Activated CD4-positive, alpha-beta T cell treated with anti-CD3 and anti-CD28 coated beads, Interleukin-10, Interleukin-2, amounts not matched to agents 100 ng/mL and 50 ng/mL, durations not matched to agents 16 hours and 8 hours (primary cell): ENCODE measurements at regions not wholly inside any gene's neighbourhood (a gene's known extent, or its start where the extent isn't known, plus 50 kb on each side); places are given as distances from the start of the nearest gene placed in this dataset.

Experiments used
- DNase-seq: peaks from one replicate; pipeline ENCODE4 v3.0.0-alpha.2; 2020

DNA sequence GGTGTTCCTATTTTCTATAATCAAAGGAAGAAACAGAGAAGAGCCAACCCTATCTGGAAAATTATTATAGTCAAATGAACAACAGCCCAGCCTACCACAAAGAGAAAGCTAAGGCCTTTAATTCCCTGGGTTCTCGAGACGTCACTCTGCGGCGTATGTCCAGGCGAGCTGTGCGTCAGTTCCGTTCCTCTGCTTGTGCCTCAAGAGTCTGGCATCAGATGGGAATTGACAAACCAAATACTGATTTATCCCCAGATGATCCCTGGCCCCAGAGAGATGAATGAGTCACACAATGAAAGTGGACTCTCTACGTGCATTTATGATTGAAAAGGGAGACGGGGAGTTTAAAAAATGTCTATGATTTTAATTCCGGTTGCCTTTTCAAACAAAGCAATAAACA lies 151.6 kb upstream of the PDE10A start:
- DNase-seq, result no peak

- no peak for DNase-seq
Observed at GRCh38 chr6:165811512-165811911, 148.5 kb upstream of the PDE10A start.

GRCh38 chr6:165808021-165808420 lies 145.0 kb upstream of the PDE10A start:
- no peak for DNase-seq

DNA sequence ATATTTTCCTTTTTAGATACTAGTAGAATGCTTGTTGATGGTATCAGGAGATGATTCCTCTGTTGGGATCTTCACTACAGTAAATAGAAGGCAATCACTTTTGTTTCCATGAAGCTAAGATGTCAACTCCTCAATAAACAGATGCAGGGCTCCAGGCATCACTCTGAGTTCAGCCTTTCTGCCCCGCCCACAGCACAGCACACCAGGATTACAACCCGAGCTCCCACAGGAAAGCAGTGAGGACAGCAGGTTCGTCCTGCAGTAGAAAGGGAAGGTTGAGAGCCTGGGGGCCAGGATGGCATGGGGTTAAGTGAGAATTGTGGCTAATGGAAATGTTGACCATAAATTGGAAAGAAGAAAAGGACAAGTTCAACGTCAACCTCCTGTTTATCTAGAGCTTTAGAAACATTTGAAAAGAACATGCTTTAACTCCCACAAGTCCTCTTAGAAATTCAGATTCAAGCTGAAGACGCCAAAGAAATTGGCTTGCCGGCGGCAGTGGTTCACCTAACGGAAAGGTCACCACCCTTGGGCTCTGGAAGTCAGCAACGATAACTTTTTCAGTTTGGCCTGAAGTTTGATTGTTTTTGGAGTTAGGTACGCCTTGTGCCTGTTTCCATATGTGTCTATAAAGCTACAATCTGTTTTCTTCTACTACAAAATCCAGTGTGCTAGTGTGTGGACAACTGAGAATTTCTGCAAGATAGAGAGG lies 144.4 kb upstream of the PDE10A start:
- DNase-seq, result no peak

- DNase-seq, result no peak
Observed at GRCh38 chr6:165806126-165806810, 143.2 kb upstream of the PDE10A start.

- DNase-seq, result no peak
Observed at GRCh38 chr6:165805636-165806035, 142.6 kb upstream of the PDE10A start.

DNA sequence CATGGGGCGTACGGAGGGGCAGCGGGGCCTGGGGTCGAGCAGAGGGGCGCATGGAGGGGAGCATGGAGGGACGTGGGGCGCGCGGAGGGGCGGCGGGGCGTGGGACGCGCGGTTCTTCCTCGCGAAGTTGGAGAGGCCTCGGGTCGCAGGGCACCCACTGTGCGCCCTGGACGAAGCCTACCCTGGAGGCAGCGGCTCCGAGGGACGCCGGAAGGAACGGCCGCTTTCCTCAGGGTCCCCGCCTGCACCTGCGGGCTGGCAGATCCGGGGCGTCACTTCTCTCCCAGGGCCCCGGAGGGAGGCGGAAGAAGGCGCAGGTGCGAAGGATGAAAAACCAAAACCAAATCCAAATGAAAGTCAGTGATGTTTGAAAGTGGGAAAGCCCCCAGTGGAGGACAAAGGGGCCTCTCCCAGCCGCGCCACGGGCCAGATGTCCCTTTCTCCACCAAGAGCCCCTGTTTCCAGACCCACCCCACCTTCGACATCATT lies 142.1 kb upstream of the PDE10A start:
- DNase-seq, result no peak

DNA sequence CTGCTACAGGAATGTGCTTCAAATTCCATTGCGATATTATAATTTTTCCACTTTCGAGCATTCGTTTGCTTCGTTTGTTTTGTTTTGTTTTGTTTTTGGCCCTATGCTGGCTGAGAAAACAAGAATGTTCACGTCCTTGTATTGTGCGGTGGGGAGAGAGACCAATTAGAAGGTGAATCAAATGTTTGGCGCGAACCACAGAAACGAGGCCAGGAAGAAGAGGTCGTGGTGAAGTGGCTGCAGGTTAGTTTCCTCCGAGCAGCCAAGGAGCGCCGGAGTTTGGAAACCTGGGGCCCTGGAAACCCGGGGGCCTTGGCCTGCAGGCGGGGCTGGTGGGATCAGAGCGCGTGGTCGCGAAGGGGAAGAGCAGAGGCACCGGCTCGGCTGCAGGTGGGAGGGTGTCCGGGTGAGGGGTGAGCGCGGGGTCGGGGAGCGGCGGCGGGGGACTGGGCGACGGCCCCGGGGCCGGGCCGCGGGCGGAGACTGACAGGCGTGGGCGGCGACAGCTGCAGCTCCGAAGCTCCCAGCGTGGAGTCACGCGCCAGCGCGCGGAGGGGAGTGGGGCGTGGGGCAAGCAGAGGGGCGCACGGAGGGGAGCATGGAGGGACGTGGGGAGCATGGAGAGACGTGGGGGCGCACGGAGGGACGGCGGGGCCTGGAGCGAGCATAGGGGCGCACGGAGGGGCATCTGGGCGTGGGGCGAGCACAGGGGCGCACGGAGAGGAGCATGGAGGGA lies 141.5 kb upstream of the PDE10A start:
- no peak for DNase-seq

- DNase-seq, result no peak
Observed at GRCh38 chr6:165800337-165800736, 137.3 kb upstream of the PDE10A start.

- DNase-seq, result no peak
Observed at GRCh38 chr6:165799391-165800153, 136.5 kb upstream of the PDE10A start.

DNA sequence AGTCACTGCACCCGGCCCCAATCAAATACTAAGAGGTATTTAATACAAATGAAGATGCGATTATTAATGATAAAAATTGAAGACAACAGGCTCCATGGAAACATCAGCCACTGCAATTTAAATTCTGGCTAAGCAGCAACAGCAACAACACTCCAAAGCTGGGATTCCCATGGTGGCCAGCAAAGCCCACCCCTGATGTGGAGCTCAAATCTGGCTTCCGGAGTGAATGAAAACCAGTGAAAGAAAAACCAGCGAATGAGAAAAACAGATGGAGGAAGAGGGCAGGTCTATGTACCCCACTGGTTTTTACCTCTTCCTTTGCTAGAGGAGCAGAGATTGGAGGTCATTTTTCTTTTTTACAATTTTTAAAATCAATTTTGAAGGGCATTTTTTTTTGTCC lies 135.9 kb upstream of the PDE10A start:
- no peak for DNase-seq

DNA sequence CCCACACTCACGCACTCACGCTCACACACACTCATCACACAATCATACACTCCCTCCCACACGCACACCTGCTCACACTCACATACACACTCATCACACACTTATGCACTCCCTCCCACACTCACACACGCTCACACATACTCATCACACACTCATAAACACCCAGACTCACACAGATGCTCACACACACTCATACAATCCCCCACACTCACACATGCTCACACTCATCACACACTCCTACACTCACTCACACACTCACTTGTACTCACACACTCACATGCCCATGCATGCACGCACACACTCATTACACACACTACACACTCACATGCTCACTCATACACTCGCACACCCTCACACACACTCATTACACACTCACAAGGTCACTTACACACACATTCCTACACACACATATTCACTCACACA lies 131.1 kb upstream of the PDE10A start:
- no peak for DNase-seq

GRCh38 chr6:165793287-165793825 lies 130.3 kb upstream of the PDE10A start:
- no peak for DNase-seq

DNA sequence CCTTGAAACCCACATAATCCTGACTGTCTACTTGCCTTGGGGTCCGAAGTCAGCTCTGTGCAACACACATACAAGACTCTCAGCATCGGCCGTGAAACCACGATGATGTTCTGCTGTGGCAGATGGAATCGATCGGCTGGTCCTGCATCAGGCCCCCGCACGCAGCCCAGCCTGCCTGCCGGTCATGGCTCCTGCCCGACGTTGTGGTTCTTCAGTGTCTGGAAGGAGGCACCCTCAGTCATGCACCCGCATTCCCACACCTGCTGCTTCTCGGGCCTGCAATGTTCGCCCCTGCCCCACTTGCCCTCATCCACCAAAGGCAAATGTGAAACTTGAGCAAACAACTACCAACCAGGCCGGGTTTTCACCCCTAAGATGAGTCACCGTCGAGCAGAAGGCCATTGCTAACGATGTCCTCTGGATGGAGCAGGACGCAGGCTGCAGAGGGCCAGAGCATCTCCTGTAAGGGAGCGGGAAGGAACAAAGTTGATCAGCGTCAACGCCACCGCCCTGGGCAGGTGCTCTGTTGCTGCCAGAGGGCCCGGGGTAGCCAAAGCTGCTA lies 128.9 kb upstream of the PDE10A start:
- DNase-seq, result no peak

GRCh38 chr6:165791306-165791705 lies 128.3 kb upstream of the PDE10A start:
- DNase-seq, result no peak

DNA sequence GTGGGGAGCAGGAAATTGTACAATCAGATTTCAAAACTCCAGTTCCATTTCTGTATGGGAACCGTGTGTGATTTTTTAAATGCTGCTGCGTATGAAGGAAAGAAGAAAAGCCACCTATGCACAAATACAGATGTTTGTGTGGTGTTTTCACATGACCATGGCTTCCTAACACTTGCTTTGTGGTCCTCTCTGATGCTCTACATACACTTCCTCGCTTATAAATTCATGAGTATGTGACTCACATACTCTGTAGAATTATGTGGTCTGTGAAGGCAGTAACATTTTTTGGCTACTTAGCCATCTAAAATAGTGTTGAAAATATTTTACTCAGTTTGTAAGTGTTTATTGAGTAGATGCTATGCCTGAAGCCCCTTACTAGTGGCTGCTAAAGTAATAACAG lies 119.8 kb upstream of the PDE10A start:
- no peak for DNase-seq

DNA sequence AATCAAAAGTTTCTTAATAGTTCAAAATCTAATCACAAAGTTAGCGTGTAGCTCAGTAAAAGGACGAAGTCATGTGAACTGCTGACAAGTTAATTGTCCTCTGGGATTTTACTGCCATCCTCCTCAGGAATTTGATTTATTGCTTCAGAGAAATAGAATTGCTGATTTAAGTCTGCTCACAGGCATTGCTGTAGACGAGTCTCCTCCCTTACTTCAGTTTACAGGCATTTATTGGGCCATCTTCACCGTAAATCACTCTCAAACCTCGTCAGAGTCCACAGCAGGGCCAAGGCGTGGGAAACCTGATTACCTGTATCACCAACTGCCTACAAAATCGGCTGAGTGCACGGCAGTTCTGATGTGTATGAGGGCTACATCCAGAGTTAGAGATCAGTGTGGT lies 119.1 kb upstream of the PDE10A start:
- no peak for DNase-seq

DNA sequence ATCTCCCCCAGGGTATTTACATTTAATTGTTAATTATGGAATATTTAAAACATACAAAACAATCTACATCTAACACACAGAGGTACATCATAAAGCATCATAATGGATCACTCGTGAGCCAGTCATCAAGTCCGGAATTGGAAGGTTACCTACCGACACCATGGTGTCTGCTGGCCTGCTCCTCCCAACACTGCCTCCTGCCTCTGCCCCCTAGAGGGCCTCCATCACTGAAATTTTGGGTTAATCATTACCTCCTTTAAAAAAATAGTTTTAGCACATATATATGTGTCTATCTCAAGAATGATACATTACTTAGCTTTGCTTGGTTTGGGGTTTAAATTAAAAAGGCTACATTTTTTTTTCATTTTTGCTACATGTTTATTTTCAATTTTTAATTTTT lies 114.6 kb upstream of the PDE10A start:
- DNase-seq, result no peak

GRCh38 chr6:165776691-165777090 lies 113.7 kb upstream of the PDE10A start:
- DNase-seq, result no peak

DNA sequence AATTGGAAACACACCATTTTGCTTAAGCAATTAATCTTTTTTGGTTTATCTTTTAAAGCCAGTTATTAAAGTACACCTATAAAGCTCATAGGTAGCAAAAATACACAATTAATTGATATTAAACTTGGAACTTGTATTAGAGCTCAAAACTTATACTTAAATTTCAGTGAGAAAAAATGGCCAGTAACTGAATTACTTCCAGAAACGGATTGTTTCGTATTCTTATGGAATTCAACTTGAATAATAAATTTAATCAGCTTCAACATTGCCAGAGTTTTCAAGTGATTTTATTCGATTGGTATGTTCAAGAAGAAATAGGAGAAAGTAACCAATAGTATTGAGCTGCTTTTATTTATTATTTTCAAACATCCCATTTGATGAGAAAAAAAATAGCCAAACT lies 112.7 kb upstream of the PDE10A start:
- DNase-seq, result no peak

DNA sequence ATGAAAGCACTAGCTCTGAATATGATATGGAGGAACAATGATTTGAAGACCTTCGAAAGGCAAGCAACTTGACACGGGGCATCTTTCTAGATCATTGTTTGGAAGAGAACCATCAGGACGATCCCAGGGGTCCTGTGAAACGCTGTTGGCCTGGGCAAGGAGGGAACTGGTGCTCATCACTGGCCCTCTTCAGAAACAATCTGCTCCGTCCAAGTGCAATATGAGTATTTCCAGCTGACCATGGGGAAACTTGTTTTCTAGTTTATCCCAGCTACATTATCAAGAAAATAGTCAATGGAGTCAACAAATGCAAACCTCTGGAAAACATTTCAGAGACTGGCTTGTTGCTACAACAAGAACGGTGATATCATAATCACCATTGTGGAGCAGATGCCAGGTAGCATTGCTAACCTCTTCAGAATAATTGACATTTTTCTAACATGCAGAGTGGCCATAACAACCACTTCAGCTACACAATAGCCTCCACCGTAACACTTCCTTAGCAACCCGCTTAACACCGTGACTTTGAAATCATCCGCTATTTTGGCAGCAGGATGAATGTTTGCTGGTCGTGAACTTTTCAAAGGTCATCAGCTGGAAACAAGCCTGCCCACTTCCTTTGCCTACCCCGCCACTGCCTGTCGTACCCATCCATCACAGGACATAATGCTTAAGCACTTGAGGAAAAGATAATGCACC lies 112.0 kb upstream of the PDE10A start:
- no peak for DNase-seq
